SK-N-SH (cell line): ENCODE measurements at regions not wholly inside any gene's neighbourhood (a gene's known extent, or its start where the extent isn't known, plus 50 kb on each side); places are given as distances from the start of the nearest gene placed in this dataset.

Experiments
- CTCF ChIP-seq: fragments of 200-600 bp; sonication (generic); IDR thresholded peaks from 2 replicates; pipeline ENCODE4 v1.6.1; 2017; ENCODE audit warnings: antibody characterized with exemption, mild to moderate bottlenecking, moderate library complexity
- IRF3 ChIP-seq: fragments of 150-350 bp; IDR thresholded peaks from 2 replicates; pipeline ENCODE4 v1.6.1; 2016; ENCODE audit warnings: mild to moderate bottlenecking, low read depth, low read length
- POLR2AphosphoS5 ChIP-seq: IDR thresholded peaks from 2 replicates; pipeline ENCODE4 v1.6.1; 2012; ENCODE audit warnings: low read depth, low read length

- TF ChIP-seq IRF3 (no peak), CTCF (no peak), POLR2AphosphoS5 (no peak)
Observed at GRCh38 chr3:99373088-99373845, 265.1 kb upstream of the COL8A1 start.
